ENCODE measurements at regions not wholly inside any gene's neighbourhood (a gene's known extent, or its start where the extent isn't known, plus 50 kb on each side); places are given as distances from the start of the nearest gene placed in this dataset.

GRCh38 chr15:58312031-58312430 is 119.8 kb upstream of the LIPC start:
- TF ChIP-seq EZH2 (IDR thresholded peaks at IDR 0.05; ENCODE audit: borderline replicate concordance, low read length) (no peak), CTCF (IDR thresholded peaks at IDR 0.05; ENCODE audit: low read length) (no peak)
